ENCODE measurements at regions not wholly inside any gene's neighbourhood (a gene's known extent, or its start where the extent isn't known, plus 50 kb on each side); places are given as distances from the start of the nearest gene placed in this dataset.

DNA sequence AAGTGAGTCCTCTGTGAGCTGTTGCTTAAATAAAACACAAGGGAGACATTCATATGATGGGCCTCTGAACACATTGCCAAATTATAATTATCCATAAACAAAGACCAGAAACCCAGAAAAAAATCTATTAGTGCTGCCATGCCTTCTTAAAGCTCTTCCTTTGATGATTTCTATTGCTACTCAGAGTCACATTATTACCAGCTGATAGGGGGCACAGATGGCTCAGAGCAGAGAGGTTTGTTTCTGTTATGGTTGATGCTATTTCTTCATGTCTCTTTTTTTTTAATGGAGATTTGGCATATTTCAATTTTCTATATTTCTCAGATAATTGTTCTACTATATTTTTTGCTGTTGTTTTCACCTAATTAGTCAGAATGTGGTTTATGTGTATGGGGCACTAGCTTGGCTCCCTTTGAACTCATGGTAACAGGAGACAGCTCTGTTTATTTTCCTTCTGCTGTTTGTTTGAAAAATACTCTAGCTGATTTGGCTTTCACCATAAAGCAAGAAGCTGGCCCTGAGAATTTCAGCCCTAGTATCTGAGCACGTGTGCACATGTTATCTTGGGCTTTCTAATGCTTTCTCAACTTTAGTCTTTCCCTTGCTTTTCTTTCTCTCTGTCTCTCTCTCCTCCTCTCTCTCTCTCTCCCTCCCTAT is 568.8 kb downstream of the PPARGC1A start:
- Mint-ChIP-seq H3K9me3 (peaks cover 16% of the 10 kb centered on the region), H3K27me3 (no peaks in the 10 kb centered on the region)
- ATAC-seq: no peak

DNA sequence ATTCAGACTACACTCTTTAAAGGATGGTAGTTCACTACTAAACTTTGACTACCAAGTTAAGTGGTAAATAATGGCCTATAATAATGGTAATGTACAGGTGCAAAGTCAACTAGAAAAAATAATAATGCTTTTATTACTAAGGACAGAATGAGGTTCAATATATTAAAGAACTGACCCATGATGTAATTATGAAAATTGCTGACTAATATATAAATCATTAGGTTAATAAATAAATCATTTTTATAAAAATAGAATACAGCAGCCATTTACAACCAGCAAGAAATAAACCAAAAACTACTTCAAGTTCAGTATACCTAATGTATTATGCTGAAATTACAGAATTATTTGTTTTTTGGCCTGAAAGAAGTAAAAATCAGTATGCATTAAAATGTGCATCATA is 577.2 kb downstream of the PPARGC1A start:
- Mint-ChIP-seq H3K27me3 (no peaks in the 10 kb centered on the region), H3K4me1 (ENCODE audit: low read depth in 2 of 2) (no peaks in the 10 kb centered on the region), H3K9me3 (peaks cover 15% of the 10 kb centered on the region), H3K36me3 (peaks cover 7% of the 10 kb centered on the region), H3K27ac (no peak overlapping the region), H3K4me3 (no peak overlapping the region)
- ATAC-seq (no peak), DNase-seq (ENCODE audit: low spot score) (no peak)

More for the DNA sequence above, 568.8 kb downstream of the PPARGC1A start:
- H3K4me3 Mint-ChIP-seq: no peak overlapping the region
- peaks cover 15% of the 10 kb centered on the region for H3K36me3 Mint-ChIP-seq
- no peak overlapping the region for H3K27ac Mint-ChIP-seq
- no peaks in the 10 kb centered on the region for H3K4me1 Mint-ChIP-seq (ENCODE audit: low read depth in 2 of 2)
- no peak for DNase-seq (ENCODE audit: low spot score)

DNA sequence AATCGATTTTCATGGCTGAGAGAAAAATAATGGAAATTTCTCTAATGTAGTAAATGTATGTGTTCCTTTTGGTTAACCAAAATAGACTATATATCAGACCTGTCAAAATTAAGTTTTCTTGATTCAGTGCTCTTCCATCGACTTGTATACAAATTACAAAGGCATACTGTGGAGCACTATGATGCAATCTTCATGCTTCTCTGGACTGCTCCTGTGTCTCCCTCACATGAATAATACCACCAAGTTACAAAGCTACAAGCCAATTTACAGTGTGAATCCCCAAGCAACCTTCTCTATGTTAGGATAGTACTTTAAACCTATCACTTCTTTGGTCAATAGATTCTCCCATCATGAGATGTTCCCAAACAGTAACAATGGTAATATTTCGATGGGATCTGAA is 577.9 kb downstream of the PPARGC1A start:
- ATAC-seq (no peak), DNase-seq (ENCODE audit: low spot score) (no peak)
- no peak overlapping the region for H3K27ac Mint-ChIP-seq
- H3K27me3 Mint-ChIP-seq: no peaks in the 10 kb centered on the region
- peaks cover under 1% of the 10 kb centered on the region for H3K36me3 Mint-ChIP-seq
- H3K4me3 Mint-ChIP-seq: no peak overlapping the region
- no peaks in the 10 kb centered on the region for H3K4me1 Mint-ChIP-seq (ENCODE audit: low read depth in 2 of 2)
- H3K9me3 Mint-ChIP-seq: peaks cover 10% of the 10 kb centered on the region

GRCh38 chr4:23305026-23305425 is 584.8 kb downstream of the PPARGC1A start:
- H3K36me3 Mint-ChIP-seq: no peaks in the 10 kb centered on the region
- peaks cover 8% of the 10 kb centered on the region for H3K9me3 Mint-ChIP-seq
- H3K27me3 Mint-ChIP-seq: no peaks in the 10 kb centered on the region
- no peak overlapping the region for H3K27ac Mint-ChIP-seq
- H3K4me3 Mint-ChIP-seq: no peak overlapping the region
- no peaks in the 10 kb centered on the region for H3K4me1 Mint-ChIP-seq (ENCODE audit: low read depth in 2 of 2)
- ATAC-seq (no peak), DNase-seq (ENCODE audit: low spot score) (no peak)

- Mint-ChIP-seq H3K27ac (no peak overlapping the region), H3K27me3 (no peaks in the 10 kb centered on the region), H3K36me3 (peaks cover 6% of the 10 kb centered on the region), H3K4me3 (no peak overlapping the region), H3K9me3 (peaks cover 11% of the 10 kb centered on the region), H3K4me1 (ENCODE audit: low read depth in 2 of 2) (no peaks in the 10 kb centered on the region)
- DNase-seq (ENCODE audit: low spot score) (no peak), ATAC-seq (no peak)
Observed at GRCh38 chr4:23298371-23298770, 591.5 kb downstream of the PPARGC1A start.

DNA sequence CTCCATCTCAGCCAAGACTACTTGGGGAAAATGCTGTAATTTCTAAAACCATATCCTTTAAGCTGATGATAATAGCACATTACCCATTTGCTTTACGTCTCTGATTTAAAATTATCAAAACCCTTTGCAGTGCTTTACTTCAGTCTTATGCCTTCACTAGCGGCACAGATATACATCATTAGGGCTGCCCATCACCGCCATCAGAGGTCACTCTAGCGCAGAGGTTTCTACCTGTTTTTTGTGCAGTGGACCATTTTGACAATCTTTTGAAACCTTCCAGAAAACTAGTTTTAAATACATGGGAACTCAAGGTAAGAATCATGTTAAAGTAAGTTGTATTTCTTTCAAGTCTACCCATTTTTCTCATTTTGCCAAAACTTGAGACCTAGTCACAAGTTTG is 592.5 kb downstream of the PPARGC1A start:
- no peak for DNase-seq (ENCODE audit: low spot score)
- H3K36me3 Mint-ChIP-seq: peaks cover 6% of the 10 kb centered on the region
- H3K9me3 Mint-ChIP-seq: peaks cover 7% of the 10 kb centered on the region
- no peak overlapping the region for H3K27ac Mint-ChIP-seq
- no peaks in the 10 kb centered on the region for H3K27me3 Mint-ChIP-seq
- ATAC-seq: no peak
- H3K4me1 Mint-ChIP-seq (ENCODE audit: low read depth in 2 of 2): no peaks in the 10 kb centered on the region
- no peak overlapping the region for H3K4me3 Mint-ChIP-seq

GRCh38 chr4:23291139-23291538 is 598.4 kb downstream of the GBA3 start:
- no peak overlapping the region for H3K4me3 Mint-ChIP-seq
- no peaks in the 10 kb centered on the region for H3K4me1 Mint-ChIP-seq (ENCODE audit: low read depth in 2 of 2)

DNA sequence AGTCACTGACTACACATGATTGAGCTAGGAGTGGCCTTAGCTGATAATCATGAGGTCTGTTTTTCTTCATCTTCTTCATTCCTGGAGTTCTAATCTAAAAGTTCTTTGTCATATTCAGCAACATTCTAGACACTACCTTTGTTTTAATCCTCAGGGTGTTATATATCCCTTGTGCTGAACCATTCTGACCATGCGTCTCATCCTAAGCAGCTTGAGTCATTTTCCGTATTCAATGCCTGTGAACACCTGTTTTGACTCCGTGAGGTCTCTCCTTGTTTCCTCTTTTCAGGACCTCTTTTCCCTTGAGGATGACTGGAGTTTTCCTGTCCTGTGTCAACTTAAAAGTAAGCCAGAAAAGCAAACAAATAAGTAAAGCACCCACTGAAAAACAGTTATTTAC is 597.9 kb downstream of the GBA3 start:
- Mint-ChIP-seq H3K36me3 (no peaks in the 10 kb centered on the region), H3K27ac (no peak overlapping the region), H3K27me3 (no peaks in the 10 kb centered on the region), H3K4me3 (no peak overlapping the region), H3K9me3 (peaks cover 9% of the 10 kb centered on the region), H3K4me1 (ENCODE audit: low read depth in 2 of 2) (no peaks in the 10 kb centered on the region)
- DNase-seq (ENCODE audit: low spot score) (no peak), ATAC-seq (no peak)

More at GRCh38 chr4:23291139-23291538, 598.4 kb downstream of the GBA3 start:
- Mint-ChIP-seq H3K36me3 (no peaks in the 10 kb centered on the region), H3K9me3 (peaks cover 9% of the 10 kb centered on the region), H3K27ac (no peak overlapping the region), H3K27me3 (no peaks in the 10 kb centered on the region)
- DNase-seq (ENCODE audit: low spot score) (no peak), ATAC-seq (no peak)

GRCh38 chr4:23279377-23279986 is 586.7 kb downstream of the GBA3 start:
- ATAC-seq (no peak), DNase-seq (ENCODE audit: low spot score) (no peak)
- no peak overlapping the region for H3K4me3 Mint-ChIP-seq
- H3K27me3 Mint-ChIP-seq: no peaks in the 10 kb centered on the region
- H3K36me3 Mint-ChIP-seq: no peaks in the 10 kb centered on the region
- no peaks in the 10 kb centered on the region for H3K4me1 Mint-ChIP-seq (ENCODE audit: low read depth in 2 of 2)
- H3K9me3 Mint-ChIP-seq: peaks cover 18% of the 10 kb centered on the region
- no peak overlapping the region for H3K27ac Mint-ChIP-seq

DNA sequence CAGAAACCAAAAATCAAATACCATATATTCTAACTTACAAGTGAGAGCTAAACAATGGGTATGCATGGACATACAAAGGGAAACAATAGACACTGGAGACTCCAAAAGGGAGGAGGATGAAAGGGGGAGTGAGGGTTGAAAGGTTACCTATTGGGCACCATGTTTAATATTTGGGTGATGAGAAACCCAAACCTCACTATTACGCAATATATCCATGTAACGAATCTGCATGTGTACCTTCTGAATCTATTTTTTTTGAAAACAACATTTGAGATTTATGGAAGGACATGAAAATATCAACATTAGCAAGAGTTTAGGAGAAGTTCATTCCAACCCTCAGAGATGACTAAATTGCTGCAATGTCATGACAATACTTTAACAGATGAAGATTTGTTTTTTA is 586.1 kb downstream of the GBA3 start:
- no peak overlapping the region for H3K27ac Mint-ChIP-seq
- DNase-seq (ENCODE audit: low spot score) (no peak), ATAC-seq (no peak)
- peaks cover 18% of the 10 kb centered on the region for H3K9me3 Mint-ChIP-seq
- H3K4me1 Mint-ChIP-seq (ENCODE audit: low read depth in 2 of 2): no peaks in the 10 kb centered on the region
- no peaks in the 10 kb centered on the region for H3K27me3 Mint-ChIP-seq
- no peaks in the 10 kb centered on the region for H3K36me3 Mint-ChIP-seq
- no peak overlapping the region for H3K4me3 Mint-ChIP-seq

- ATAC-seq (no peak), DNase-seq (ENCODE audit: low spot score) (no peak)
- Mint-ChIP-seq H3K9me3 (peaks cover 21% of the 10 kb centered on the region), H3K27me3 (no peaks in the 10 kb centered on the region), H3K36me3 (no peaks in the 10 kb centered on the region), H3K4me3 (no peak overlapping the region), H3K4me1 (ENCODE audit: low read depth in 2 of 2) (no peaks in the 10 kb centered on the region), H3K27ac (no peak overlapping the region)
Observed at GRCh38 chr4:23276076-23276475, 583.3 kb downstream of the GBA3 start.

DNA sequence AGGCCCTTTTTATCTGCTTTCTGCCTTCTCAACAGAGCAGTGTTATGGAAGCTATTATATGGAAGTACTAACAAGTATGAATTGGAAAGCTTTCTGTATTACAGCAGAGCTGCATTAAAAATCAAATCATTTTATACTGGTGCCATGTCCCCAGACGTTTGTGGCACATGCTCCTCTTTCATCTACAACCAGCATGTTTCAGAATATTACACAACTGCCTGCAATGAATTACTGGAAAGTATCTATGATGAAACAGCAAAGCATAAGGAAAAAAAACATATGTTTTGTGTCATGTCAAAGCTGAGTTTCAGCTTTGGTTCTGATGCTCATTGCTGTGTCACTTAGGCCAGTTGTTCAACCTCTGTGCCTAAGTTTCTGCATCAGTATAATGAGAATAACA is 576.8 kb downstream of the GBA3 start:
- Mint-ChIP-seq H3K36me3 (no peaks in the 10 kb centered on the region), H3K27ac (no peak overlapping the region), H3K4me3 (no peak overlapping the region), H3K4me1 (ENCODE audit: low read depth in 2 of 2) (no peaks in the 10 kb centered on the region), H3K9me3 (peaks cover 9% of the 10 kb centered on the region), H3K27me3 (no peaks in the 10 kb centered on the region)
- no peak for ATAC-seq
- no peak for DNase-seq (ENCODE audit: low spot score)

- DNase-seq (ENCODE audit: low spot score) (no peak), ATAC-seq (no peak)
- Mint-ChIP-seq H3K4me3 (no peak overlapping the region), H3K27me3 (no peaks in the 10 kb centered on the region), H3K4me1 (ENCODE audit: low read depth in 2 of 2) (no peaks in the 10 kb centered on the region), H3K27ac (no peak overlapping the region), H3K9me3 (peaks cover 7% of the 10 kb centered on the region), H3K36me3 (no peaks in the 10 kb centered on the region)
Observed at GRCh38 chr4:23268072-23268771, 575.5 kb downstream of the GBA3 start.

- Mint-ChIP-seq H3K4me1 (ENCODE audit: low read depth in 2 of 2) (no peaks in the 10 kb centered on the region), H3K4me3 (no peak overlapping the region), H3K27ac (no peak overlapping the region), H3K36me3 (no peaks in the 10 kb centered on the region), H3K9me3 (peaks cover 6% of the 10 kb centered on the region), H3K27me3 (no peaks in the 10 kb centered on the region)
- DNase-seq (ENCODE audit: low spot score) (no peak), ATAC-seq (no peak)
Observed at GRCh38 chr4:23266401-23266800, 573.7 kb downstream of the GBA3 start.
